Endothelial cell of umbilical vein (primary cell): ENCODE measurements at regions not wholly inside any gene's neighbourhood (a gene's known extent, or its start where the extent isn't known, plus 50 kb on each side); places are given as distances from the start of the nearest gene placed in this dataset.

ENCODE experiments used
- BruUV-seq: library from RNA; stranded (reverse); fragments of 400-500 nt; replicated peaks from 2 replicates; lab custom pipeline; 2021; lab: Mats Ljungman, UMichigan
- CTCF ChIA-PET: fragments of 300-600, 350-600 bp; sonication (Branson Sonifier 250); formaldehyde crosslinking; loops from one replicate; lab custom pipeline; 2021; ENCODE audit warnings: antibody characterized with exemption, inconsistent platforms; lab: Charles Lee
- POLR2A ChIA-PET: fragments of 300-600, 350-600 bp; sonication (Branson Sonifier 250); formaldehyde crosslinking; loops from one replicate; lab custom pipeline; 2021; ENCODE audit warnings: antibody characterized with exemption, inconsistent platforms; lab: Charles Lee
- DNase-seq: peaks from one replicate; pipeline ENCODE4 v3.0.0-alpha.2; 2011; ENCODE audit warnings: low read depth, low spot score
- FAIRE-seq: peaks from 2 replicates; lab custom pipeline; 2011; peaks lifted over from hg19 to GRCh38; lab: Jason Lieb, UNC
- H2AFZ ChIP-seq: 2 replicates; pipeline ENCODE4 v1.6.0; 2012; ENCODE audit warnings: low read depth, low read length, control low read depth, inconsistent platforms
- H3K27ac ChIP-seq: 2 replicates; pipeline ENCODE4 v1.5.1; 2011; ENCODE audit warnings: low read depth, mild to moderate bottlenecking, control low read depth, low read length, moderate library complexity; ENCODE audit not compliant: insufficient read depth
- H3K27me3 ChIP-seq, 2 experiments: 2 replicates each; pipeline versions ENCODE4 v1.6.0 to v1.6.1; 2011; ENCODE audit warnings: low read length in 2 of 2, mixed read lengths in 1 of 2; ENCODE audit not compliant: control insufficient read depth in 2 of 2, insufficient read depth in 2 of 2
- H3K36me3 ChIP-seq, 2 experiments: 2 replicates in 1 of 2; 3 replicates in 1 of 2; pipeline ENCODE4 v1.5.1; 2011; ENCODE audit warnings: low read length in 2 of 2, mild to moderate bottlenecking in 1 of 2, moderate library complexity in 1 of 2; ENCODE audit not compliant: control insufficient read depth in 2 of 2, insufficient read depth in 2 of 2; ENCODE audit errors: extremely low read depth in 1 of 2
- H3K4me1 ChIP-seq: 3 replicates; pipeline ENCODE4 v1.5.1; 2011; ENCODE audit warnings: mild to moderate bottlenecking, low read length; ENCODE audit not compliant: control insufficient read depth, insufficient read depth; ENCODE audit errors: extremely low read depth
- H3K4me2 ChIP-seq: 2 replicates; pipeline ENCODE4 v1.6.1; 2011; ENCODE audit warnings: low read length, control low read depth, mixed read lengths; ENCODE audit not compliant: insufficient read depth
- H3K4me3 ChIP-seq, 3 experiments: fragments of 200-600 bp in 1 of 3; sonication (generic), shearing (Covaris generic) in 1 of 3; replicated peaks in 1 of 3; 2 replicates each; pipeline ENCODE4 v1.5.1; 2011 to 2016; ENCODE audit warnings: control low read depth in 3 of 3, low read length in 3 of 3, mild to moderate bottlenecking in 2 of 3, inconsistent platforms in 1 of 3, low read depth in 1 of 3, moderate library complexity in 1 of 3; ENCODE audit not compliant: insufficient read depth in 1 of 3
- H3K79me2 ChIP-seq: 2 replicates; pipeline ENCODE4 v1.6.0; 2012; ENCODE audit warnings: low read length, inconsistent platforms; ENCODE audit not compliant: control insufficient read depth, insufficient read depth
- H3K9ac ChIP-seq: replicated peaks from 2 replicates; pipeline ENCODE3; 2011; ENCODE audit warnings: low read length, control low read depth; ENCODE audit not compliant: insufficient read depth; ENCODE audit errors: extremely low read depth
- H3K9me1 ChIP-seq: replicated peaks from 3 replicates; pipeline ENCODE4 v1.6.0; 2011; ENCODE audit warnings: mild to moderate bottlenecking, low read length; ENCODE audit not compliant: control insufficient read depth, insufficient read depth; ENCODE audit errors: extremely low read depth
- H3K9me3 ChIP-seq: replicated peaks from 2 replicates; pipeline ENCODE4 v1.5.1; 2012; ENCODE audit warnings: low read length, inconsistent platforms; ENCODE audit not compliant: control insufficient read depth, insufficient read depth
- H4K20me1 ChIP-seq: replicated peaks from 2 replicates; pipeline ENCODE3; 2011; ENCODE audit warnings: mild to moderate bottlenecking, low read length; ENCODE audit not compliant: control insufficient read depth, insufficient read depth; ENCODE audit errors: extremely low read depth
- EZH2 ChIP-seq: IDR thresholded peaks from 2 replicates; pipeline ENCODE4 v1.6.1; 2012; ENCODE audit warnings: borderline replicate concordance, low read depth, mild to moderate bottlenecking, moderate library complexity, low read length, inconsistent platforms; ENCODE audit not compliant: severe bottlenecking
- FOS ChIP-seq: IDR thresholded peaks from 2 replicates; pipeline ENCODE4 v1.6.1; 2011; ENCODE audit warnings: mild to moderate bottlenecking, low read length, moderate library complexity, borderline replicate concordance; ENCODE audit not compliant: insufficient read depth
- GATA2 ChIP-seq: IDR thresholded peaks from 2 replicates; pipeline ENCODE4 v1.7.0; 2011; ENCODE audit warnings: low read depth, mild to moderate bottlenecking, moderate library complexity, mixed read lengths, low read length; ENCODE audit not compliant: insufficient read length, insufficient read depth
- JUN ChIP-seq: IDR thresholded peaks from 2 replicates; pipeline ENCODE4 v1.6.1; 2011; ENCODE audit warnings: borderline replicate concordance, low read depth; ENCODE audit not compliant: insufficient read length, insufficient read depth
- MYC ChIP-seq: IDR thresholded peaks from one replicate; pipeline ENCODE4 v1.6.1; 2011; ENCODE audit warnings: mild to moderate bottlenecking, low read depth, low read length
- POLR2A ChIP-seq: IDR thresholded peaks from 2 replicates; pipeline ENCODE4 v1.6.1; 2012; ENCODE audit warnings: low read depth, mild to moderate bottlenecking, control low read depth, low read length
- POLR2AphosphoS5 ChIP-seq: IDR thresholded peaks from 2 replicates; pipeline ENCODE4 v1.6.1; 2012; ENCODE audit warnings: low read depth, mild to moderate bottlenecking, control low read depth, low read length, moderate library complexity; ENCODE audit not compliant: insufficient read depth
- dilution Hi-C: fragments of 300-500 bp; cut with MboI; formaldehyde crosslinking; loops from one replicate; pipeline ENCODE4 v1.15.0; 2019; ENCODE audit warnings: low sequenced_read_pairs; ENCODE audit not compliant: extremely low pct_ligation_motif_present
- intact Hi-C: fragments of 100-400 bp; cut with micrococcal nuclease; formaldehyde crosslinking; loops from one replicate; pipeline ENCODE4 v1.10.0; 2022
- TF ChIP-seq, protein P1 (sequence below), 2 donors: IDR thresholded peaks; 1 replicate in 1 of 2; 2 replicates in 1 of 2; pipeline ENCODE4 v1.5.1; 2011; ENCODE audit warnings: low read length in 2 of 2, mild to moderate bottlenecking in 2 of 2, moderate library complexity in 2 of 2, control low read depth in 1 of 2, inconsistent platforms in 1 of 2, low read depth in 1 of 2; ENCODE audit not compliant: insufficient read depth in 1 of 2; ENCODE audit errors: extremely low read depth in 1 of 2
- TF ChIP-seq, protein P2 (sequence below): IDR thresholded peaks from 2 replicates; pipeline ENCODE4 v1.6.1; 2011; ENCODE audit not compliant: insufficient read depth, insufficient read length

DNA sequence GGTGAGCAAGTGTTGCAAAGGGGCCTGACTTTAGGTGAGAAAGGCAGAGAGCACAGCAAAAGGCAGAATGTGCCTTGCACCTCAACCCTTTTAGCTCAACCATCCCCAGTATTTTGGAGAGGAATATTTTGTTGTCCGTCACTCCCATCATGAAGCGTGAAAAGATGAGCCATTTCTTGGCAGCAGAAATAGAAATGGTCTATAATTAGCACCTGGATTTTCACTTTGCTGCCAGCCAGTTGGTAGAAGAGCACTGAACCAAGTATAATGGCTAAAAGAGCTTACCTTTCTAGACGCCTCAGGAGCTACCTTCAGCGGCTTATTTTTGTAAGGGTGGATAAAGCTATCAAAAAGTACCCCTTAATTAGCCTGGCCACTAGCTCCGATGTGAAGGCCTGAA is 406.7 kb downstream of the OCA2 start:
- CTCF ChIA-PET: no interaction called here
- no peak overlapping the region for H3K4me3 ChIP-seq
- POLR2A ChIA-PET: no interaction called here
- no peak overlapping the region for H3K4me2 ChIP-seq
- H3K27me3 ChIP-seq: no peaks in the 10 kb centered on the region
- H4K20me1 ChIP-seq: no peaks in the 10 kb centered on the region
- no peaks in the 10 kb centered on the region for H3K4me1 ChIP-seq
- H3K27ac ChIP-seq: no peak overlapping the region
- no peaks in the 10 kb centered on the region for H3K79me2 ChIP-seq
- FAIRE-seq (no peak), DNase-seq (no peak)
- no peak overlapping the region for H2AFZ ChIP-seq
- intact Hi-C loops (no loop called here), dilution Hi-C loops (no loop called here)
- H3K9me3 ChIP-seq: peaks cover 8% of the 10 kb centered on the region
- TF ChIP-seq, protein P1, sequence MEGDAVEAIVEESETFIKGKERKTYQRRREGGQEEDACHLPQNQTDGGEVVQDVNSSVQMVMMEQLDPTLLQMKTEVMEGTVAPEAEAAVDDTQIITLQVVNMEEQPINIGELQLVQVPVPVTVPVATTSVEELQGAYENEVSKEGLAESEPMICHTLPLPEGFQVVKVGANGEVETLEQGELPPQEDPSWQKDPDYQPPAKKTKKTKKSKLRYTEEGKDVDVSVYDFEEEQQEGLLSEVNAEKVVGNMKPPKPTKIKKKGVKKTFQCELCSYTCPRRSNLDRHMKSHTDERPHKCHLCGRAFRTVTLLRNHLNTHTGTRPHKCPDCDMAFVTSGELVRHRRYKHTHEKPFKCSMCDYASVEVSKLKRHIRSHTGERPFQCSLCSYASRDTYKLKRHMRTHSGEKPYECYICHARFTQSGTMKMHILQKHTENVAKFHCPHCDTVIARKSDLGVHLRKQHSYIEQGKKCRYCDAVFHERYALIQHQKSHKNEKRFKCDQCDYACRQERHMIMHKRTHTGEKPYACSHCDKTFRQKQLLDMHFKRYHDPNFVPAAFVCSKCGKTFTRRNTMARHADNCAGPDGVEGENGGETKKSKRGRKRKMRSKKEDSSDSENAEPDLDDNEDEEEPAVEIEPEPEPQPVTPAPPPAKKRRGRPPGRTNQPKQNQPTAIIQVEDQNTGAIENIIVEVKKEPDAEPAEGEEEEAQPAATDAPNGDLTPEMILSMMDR (IDR thresholded peaks at IDR 0.05; ENCODE audit: extremely low read depth in 1 of 2, insufficient read depth in 1 of 2, low read depth in 1 of 2, low read length in 2 of 2): no peak
- TF ChIP-seq, protein P2, sequence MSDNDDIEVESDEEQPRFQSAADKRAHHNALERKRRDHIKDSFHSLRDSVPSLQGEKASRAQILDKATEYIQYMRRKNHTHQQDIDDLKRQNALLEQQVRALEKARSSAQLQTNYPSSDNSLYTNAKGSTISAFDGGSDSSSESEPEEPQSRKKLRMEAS: no peak
- TF ChIP-seq JUN (no peak), GATA2 (no peak), FOS (no peak), EZH2 (no peak), POLR2AphosphoS5 (no peak), MYC (no peak), POLR2A (no peak)
- H3K36me3 ChIP-seq: no peaks in the 10 kb centered on the region
- no peak overlapping the region for H3K9ac ChIP-seq
- no TSS peak for BruUV-seq
- no peaks in the 10 kb centered on the region for H3K9me1 ChIP-seq
